ACC112 (cell line): ENCODE measurements at regions not wholly inside any gene's neighbourhood (a gene's known extent, or its start where the extent isn't known, plus 50 kb on each side); places are given as distances from the start of the nearest gene placed in this dataset.

Experiments used
- H2AFZ ChIP-seq: fragments of 200-600 bp; sonication (generic); one replicate; pipeline ENCODE4 v1.6.0; 2017; ENCODE audit warnings: antibody characterized with exemption, low read length; ENCODE audit not compliant: unreplicated experiment
- H3K27ac ChIP-seq: fragments of 200-600 bp; sonication (generic); 2 replicates; pipeline ENCODE4 v1.5.1; 2014; ENCODE audit warnings: low read depth, mild to moderate bottlenecking, antibody characterized with exemption, low read length, moderate library complexity
- H3K27me3 ChIP-seq: fragments of 200-600 bp; sonication (generic); 2 replicates; pipeline ENCODE4 v1.6.1; 2014; ENCODE audit warnings: mild to moderate bottlenecking, antibody characterized with exemption, low read length, moderate library complexity, mixed read lengths; ENCODE audit not compliant: insufficient read depth
- H3K36me3 ChIP-seq: fragments of 200-600 bp; sonication (generic); 2 replicates; pipeline ENCODE4 v1.6.1; 2016; ENCODE audit warnings: mild to moderate bottlenecking, antibody characterized with exemption, low read length, moderate library complexity, mixed read lengths; ENCODE audit not compliant: insufficient read depth
- H3K4me1 ChIP-seq: fragments of 200-600 bp; sonication (generic); one replicate; pipeline ENCODE4 v1.6.1; 2016; ENCODE audit warnings: low read length, mixed read lengths; ENCODE audit not compliant: insufficient read depth, unreplicated experiment, control insufficient read depth
- H3K4me3 ChIP-seq: fragments of 200-600 bp; sonication (generic); 2 replicates; pipeline ENCODE4 v1.5.1; 2014; ENCODE audit warnings: mild to moderate bottlenecking, low read depth, low read length
- H3K79me2 ChIP-seq: fragments of 200-600 bp; sonication (generic); one replicate; pipeline ENCODE4 v1.6.0; 2016; ENCODE audit warnings: low read length; ENCODE audit not compliant: control insufficient read depth, unreplicated experiment, insufficient read depth

DNA sequence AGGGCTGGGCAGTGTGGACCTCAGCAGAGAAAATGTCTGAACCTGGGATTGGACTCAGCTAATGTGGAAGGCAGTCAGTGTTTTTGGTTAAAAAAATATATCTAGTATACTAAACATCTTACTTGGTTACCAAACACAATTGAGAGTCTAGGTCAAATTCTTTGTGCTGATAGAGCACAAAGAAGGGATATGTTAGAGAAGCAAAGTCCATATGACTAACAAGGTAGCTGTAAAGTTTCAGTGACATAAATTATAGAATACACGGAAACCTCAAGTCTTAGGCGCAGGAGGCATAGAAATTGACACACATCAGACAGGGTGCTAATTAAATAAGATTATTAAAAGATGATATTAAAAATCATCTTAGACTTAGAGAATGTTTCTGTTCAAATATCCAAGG lies 718.3 kb downstream of the TLR4 start:
- no peaks in the 10 kb centered on the region for H3K36me3 ChIP-seq
- no peak overlapping the region for H3K4me3 ChIP-seq
- no peaks in the 10 kb centered on the region for H3K79me2 ChIP-seq
- no peaks in the 10 kb centered on the region for H3K27me3 ChIP-seq
- no peak overlapping the region for H3K27ac ChIP-seq
- H2AFZ ChIP-seq, result no peak overlapping the region
- H3K4me1 ChIP-seq, result no peaks in the 10 kb centered on the region

GRCh38 chr9:118423021-118423420 lies 718.8 kb downstream of the TLR4 start:
- Histone ChIP-seq H2AFZ (no peak overlapping the region), H3K4me3 (no peak overlapping the region), H3K27me3 (no peaks in the 10 kb centered on the region), H3K79me2 (no peaks in the 10 kb centered on the region), H3K4me1 (no peaks in the 10 kb centered on the region), H3K36me3 (no peaks in the 10 kb centered on the region), H3K27ac (no peak overlapping the region)

DNA sequence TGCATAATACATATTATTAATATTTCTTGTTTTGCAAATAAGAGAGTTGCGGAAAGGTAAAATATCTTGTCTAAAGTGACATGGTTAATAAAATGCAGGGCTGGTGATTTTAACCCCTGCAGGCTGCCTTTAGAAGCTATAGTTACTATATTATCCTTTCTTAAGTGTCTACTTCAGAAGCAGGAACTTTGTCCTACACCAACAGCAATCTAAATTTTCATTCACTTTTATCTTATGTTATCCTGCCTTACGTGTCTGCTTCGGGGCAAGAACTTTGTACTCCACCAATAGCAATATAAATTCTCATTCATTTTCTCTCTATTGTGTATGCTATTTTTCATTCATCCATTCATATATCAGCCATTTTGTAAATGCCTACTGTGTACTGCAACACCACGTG lies 719.5 kb downstream of the TLR4 start:
- no peaks in the 10 kb centered on the region for H3K27me3 ChIP-seq
- H2AFZ ChIP-seq, result no peak overlapping the region
- H3K79me2 ChIP-seq, result no peaks in the 10 kb centered on the region
- H3K36me3 ChIP-seq, result no peaks in the 10 kb centered on the region
- H3K4me3 ChIP-seq, result no peak overlapping the region
- no peaks in the 10 kb centered on the region for H3K4me1 ChIP-seq
- H3K27ac ChIP-seq, result no peak overlapping the region

GRCh38 chr9:118426772-118427171 lies 722.6 kb downstream of the TLR4 start:
- H3K27me3 ChIP-seq, result no peaks in the 10 kb centered on the region
- no peak overlapping the region for H3K27ac ChIP-seq
- H3K4me3 ChIP-seq, result no peak overlapping the region
- H3K79me2 ChIP-seq, result no peaks in the 10 kb centered on the region
- H2AFZ ChIP-seq, result no peak overlapping the region
- H3K4me1 ChIP-seq, result no peaks in the 10 kb centered on the region
- no peaks in the 10 kb centered on the region for H3K36me3 ChIP-seq

GRCh38 chr9:118438810-118439209 lies 734.6 kb downstream of the TLR4 start:
- Histone ChIP-seq H3K4me3 (no peak overlapping the region), H3K36me3 (no peaks in the 10 kb centered on the region), H3K4me1 (no peaks in the 10 kb centered on the region), H2AFZ (no peak overlapping the region), H3K27ac (no peak overlapping the region), H3K27me3 (0 out of 2 replicates have a peak, but pooled peaks cover 4% of the 10 kb centered on the region), H3K79me2 (no peaks in the 10 kb centered on the region)

DNA sequence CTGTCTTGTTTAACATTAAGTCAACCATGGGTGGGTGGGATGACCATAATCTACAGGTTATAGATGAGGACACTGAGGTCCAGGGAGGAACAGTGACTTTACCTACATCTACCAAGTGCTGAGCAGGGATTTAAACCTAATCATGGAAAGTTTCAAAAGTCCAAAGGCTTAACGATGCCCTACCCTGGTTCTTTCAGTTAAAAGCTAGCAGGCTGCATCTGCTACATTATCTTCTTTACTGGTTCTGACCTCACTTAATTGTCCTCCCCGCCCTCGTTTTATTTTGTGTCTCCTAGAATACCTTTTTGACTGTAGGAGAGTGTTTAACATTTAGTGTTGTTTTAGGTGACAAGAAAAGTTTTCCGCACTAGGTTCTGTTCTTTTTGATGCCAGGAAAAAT lies 735.2 kb downstream of the TLR4 start:
- Histone ChIP-seq H3K4me1 (no peaks in the 10 kb centered on the region), H3K27ac (no peak overlapping the region), H3K4me3 (no peak overlapping the region), H3K36me3 (no peaks in the 10 kb centered on the region), H2AFZ (no peak overlapping the region), H3K79me2 (no peaks in the 10 kb centered on the region), H3K27me3 (0 out of 2 replicates have a peak, but pooled peaks cover 4% of the 10 kb centered on the region)

DNA sequence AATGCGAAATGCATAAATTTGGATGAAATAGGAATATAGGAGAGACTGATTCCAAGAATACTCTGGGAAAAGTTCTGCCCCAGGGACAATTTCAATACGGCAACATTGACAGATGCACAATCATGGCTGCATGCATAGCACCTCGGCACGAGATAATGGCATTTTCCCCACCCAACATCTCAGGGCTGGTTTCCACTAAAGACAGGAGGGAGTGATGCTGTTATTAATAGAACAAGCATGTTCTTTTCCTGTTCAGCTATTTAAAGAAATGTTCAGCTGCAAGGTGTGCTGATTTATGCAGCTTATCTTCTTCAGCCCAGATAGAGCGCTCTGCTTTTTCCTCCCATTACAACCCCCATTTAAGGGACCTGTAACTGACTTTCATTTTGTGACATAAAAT lies 740.2 kb downstream of the TLR4 start:
- H3K4me3 ChIP-seq, result no peak overlapping the region
- H3K27ac ChIP-seq, result no peak overlapping the region
- H3K36me3 ChIP-seq, result no peaks in the 10 kb centered on the region
- no peaks in the 10 kb centered on the region for H3K4me1 ChIP-seq
- no peak overlapping the region for H2AFZ ChIP-seq
- H3K27me3 ChIP-seq, result 0 out of 2 replicates have a peak, but pooled peaks cover 4% of the 10 kb centered on the region
- no peaks in the 10 kb centered on the region for H3K79me2 ChIP-seq

GRCh38 chr9:118446943-118447639 lies 742.9 kb downstream of the TLR4 start:
- no peaks in the 10 kb centered on the region for H3K79me2 ChIP-seq
- no peak overlapping the region for H3K27ac ChIP-seq
- no peak overlapping the region for H2AFZ ChIP-seq
- H3K4me3 ChIP-seq, result no peak overlapping the region
- no peaks in the 10 kb centered on the region for H3K4me1 ChIP-seq
- H3K27me3 ChIP-seq, result 0 out of 2 replicates have a peak, but pooled peaks cover 4% of the 10 kb centered on the region
- H3K36me3 ChIP-seq, result no peaks in the 10 kb centered on the region

GRCh38 chr9:118449554-118449953 lies 745.4 kb downstream of the TLR4 start:
- Histone ChIP-seq H3K4me1 (no peaks in the 10 kb centered on the region), H3K36me3 (no peaks in the 10 kb centered on the region), H3K27ac (no peak overlapping the region), H3K4me3 (no peak overlapping the region), H3K79me2 (no peaks in the 10 kb centered on the region), H2AFZ (no peak overlapping the region), H3K27me3 (no peaks in the 10 kb centered on the region)

GRCh38 chr9:118455259-118455658 lies 751.1 kb downstream of the TLR4 start:
- H3K4me1 ChIP-seq, result no peaks in the 10 kb centered on the region
- H2AFZ ChIP-seq, result no peak overlapping the region
- H3K36me3 ChIP-seq, result no peaks in the 10 kb centered on the region
- no peaks in the 10 kb centered on the region for H3K27me3 ChIP-seq
- no peak overlapping the region for H3K27ac ChIP-seq
- H3K4me3 ChIP-seq, result no peak overlapping the region
- no peaks in the 10 kb centered on the region for H3K79me2 ChIP-seq

DNA sequence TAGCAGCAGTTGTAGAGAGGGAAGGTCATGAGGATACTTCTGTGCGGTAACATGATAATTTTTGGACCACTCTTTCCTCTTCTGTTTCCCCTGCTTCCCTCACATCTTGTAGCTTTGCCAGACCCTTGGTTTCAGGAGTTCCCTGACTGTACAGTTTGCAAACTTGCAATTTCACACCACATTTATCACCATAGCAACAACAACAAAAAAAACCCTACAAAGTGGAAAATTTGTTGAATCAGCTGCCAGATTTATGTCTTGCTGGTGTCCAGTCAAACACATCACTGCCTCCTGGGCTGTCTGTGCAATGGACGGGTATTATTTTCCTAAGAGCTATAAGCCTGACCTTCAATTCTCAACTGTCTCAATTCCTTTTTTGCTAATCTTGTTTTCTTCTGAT lies 751.6 kb downstream of the TLR4 start:
- no peaks in the 10 kb centered on the region for H3K79me2 ChIP-seq
- H3K4me3 ChIP-seq, result no peak overlapping the region
- H2AFZ ChIP-seq, result no peak overlapping the region
- no peaks in the 10 kb centered on the region for H3K4me1 ChIP-seq
- no peaks in the 10 kb centered on the region for H3K36me3 ChIP-seq
- no peaks in the 10 kb centered on the region for H3K27me3 ChIP-seq
- H3K27ac ChIP-seq, result no peak overlapping the region
